HEK293T (cell line): ENCODE measurements at regions not wholly inside any gene's neighbourhood (a gene's known extent, or its start where the extent isn't known, plus 50 kb on each side); places are given as distances from the start of the nearest gene placed in this dataset.

Source experiments
- CTCF ChIA-PET: fragments of 350-600 bp; formaldehyde crosslinking; extraction: SDS; loops from one replicate; lab custom pipeline; 2021; ENCODE audit warnings: antibody characterized with exemption, inconsistent platforms; lab: Yijun Ruan, JAX
- POLR2A ChIA-PET: fragments of 350-600 bp; formaldehyde crosslinking; extraction: SDS; loops from one replicate; lab custom pipeline; 2020; ENCODE audit warnings: antibody characterized with exemption, inconsistent platforms; lab: Yijun Ruan, JAX
- DNase-seq: peaks from one replicate; pipeline ENCODE4 v3.0.0; 2012; ENCODE audit warnings: mixed read lengths; ENCODE audit errors: extremely low spot score
- ARNT ChIP-seq: fragments of 450-650 bp; IDR thresholded peaks from 2 replicates; pipeline ENCODE4 v1.6.1; 2017; ENCODE audit warnings: mild to moderate bottlenecking
- BHLHE40 ChIP-seq: fragments of 450-650 bp; IDR thresholded peaks from 2 replicates; pipeline ENCODE4 v1.6.1; 2016; ENCODE audit warnings: mild to moderate bottlenecking, moderate library complexity, borderline replicate concordance
- CTBP1 ChIP-seq: fragments of 450-650 bp; IDR thresholded peaks from 2 replicates; pipeline ENCODE4 v1.6.1; 2016; ENCODE audit warnings: borderline replicate concordance
- ELF4 ChIP-seq: fragments of 450-650 bp; IDR thresholded peaks from 2 replicates; pipeline ENCODE4 v1.6.1; 2017; ENCODE audit warnings: antibody characterized with exemption
- FOXA1 ChIP-seq: fragments of 450-650 bp; IDR thresholded peaks from 2 replicates; pipeline ENCODE4 v1.6.1; 2016; ENCODE audit warnings: mild to moderate bottlenecking
- FOXK2 ChIP-seq: fragments of 450-650 bp; IDR thresholded peaks from 2 replicates; pipeline ENCODE4 v1.6.1; 2016; ENCODE audit warnings: mild to moderate bottlenecking
- FOXM1 ChIP-seq: fragments of 450-650 bp; IDR thresholded peaks from 2 replicates; pipeline ENCODE4 v1.6.1; 2017; ENCODE audit warnings: mild to moderate bottlenecking, borderline replicate concordance
- HDGF ChIP-seq: fragments of 450-650 bp; IDR thresholded peaks from 2 replicates; pipeline ENCODE4 v1.6.1; 2017; ENCODE audit warnings: antibody characterized with exemption, borderline replicate concordance
- L3MBTL2 ChIP-seq: fragments of 450-650 bp; conservative IDR thresholded peaks from 2 replicates; pipeline ENCODE4 v1.6.1; 2016; ENCODE audit warnings: mild to moderate bottlenecking
- LEF1 ChIP-seq: fragments of 450-650 bp; IDR thresholded peaks from 2 replicates; pipeline ENCODE4 v1.6.1; 2017; ENCODE audit warnings: mild to moderate bottlenecking, borderline replicate concordance
- NFRKB ChIP-seq: fragments of 450-650 bp; IDR thresholded peaks from 2 replicates; pipeline ENCODE4 v1.6.1; 2016; ENCODE audit warnings: mild to moderate bottlenecking, moderate library complexity
- SP1 ChIP-seq: fragments of 450-650 bp; IDR thresholded peaks from 2 replicates; pipeline ENCODE4 v1.6.1; 2017
- SUZ12 ChIP-seq: fragments of 450-650 bp; IDR thresholded peaks from 2 replicates; pipeline ENCODE4 v1.6.1; 2016; ENCODE audit warnings: mild to moderate bottlenecking
- TARDBP ChIP-seq: fragments of 450-650 bp; IDR thresholded peaks from 2 replicates; pipeline ENCODE4 v1.6.1; 2016
- ZNF384 ChIP-seq: fragments of 450-650 bp; IDR thresholded peaks from 2 replicates; pipeline ENCODE4 v1.6.1; 2016
- TF ChIP-seq, protein P1 (sequence below): fragments of 450-650 bp; IDR thresholded peaks from 2 replicates; pipeline ENCODE4 v1.6.1; 2016

GRCh38 chr5:164359260-164360255 lies 854.1 kb downstream of the MAT2B start:
- ChIA-PET POLR2A (interaction anchor here (1.6 kb wide), 1 partner anchor 899 kb away, joined by 3 read pairs; the partner anchor contains the start of gene HMMR), CTCF (no interaction called here)
- DNase-seq: no peak
- TF ChIP-seq TARDBP (no peak), L3MBTL2 (no peak), BHLHE40 (no peak), ARNT (no peak), FOXM1 (no peak), CTBP1 (no peak), FOXK2 (no peak), SP1 (no peak), ELF4 (no peak), ZNF384 (no peak), NFRKB (no peak), LEF1 (no peak), SUZ12 (no peak), HDGF (no peak), FOXA1 (no peak)
- TF ChIP-seq, protein P1, sequence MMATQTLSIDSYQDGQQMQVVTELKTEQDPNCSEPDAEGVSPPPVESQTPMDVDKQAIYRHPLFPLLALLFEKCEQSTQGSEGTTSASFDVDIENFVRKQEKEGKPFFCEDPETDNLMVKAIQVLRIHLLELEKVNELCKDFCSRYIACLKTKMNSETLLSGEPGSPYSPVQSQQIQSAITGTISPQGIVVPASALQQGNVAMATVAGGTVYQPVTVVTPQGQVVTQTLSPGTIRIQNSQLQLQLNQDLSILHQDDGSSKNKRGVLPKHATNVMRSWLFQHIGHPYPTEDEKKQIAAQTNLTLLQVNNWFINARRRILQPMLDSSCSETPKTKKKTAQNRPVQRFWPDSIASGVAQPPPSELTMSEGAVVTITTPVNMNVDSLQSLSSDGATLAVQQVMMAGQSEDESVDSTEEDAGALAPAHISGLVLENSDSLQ: no peak

- TF ChIP-seq CTBP1 (no peak), ZNF384 (no peak), BHLHE40 (no peak), ARNT (no peak), LEF1 (no peak), SP1 (no peak), FOXA1 (no peak), TARDBP (no peak), ELF4 (no peak), SUZ12 (no peak), L3MBTL2 (no peak), HDGF (no peak), FOXM1 (no peak), FOXK2 (no peak), NFRKB (no peak)
- TF ChIP-seq, protein P1: no peak
- POLR2A ChIA-PET: interaction anchor here (1.6 kb wide), 1 partner anchor 900 kb away, joined by 3 read pairs; the partner anchor contains the start of gene HMMR
- DNase-seq: no peak
- CTCF ChIA-PET: no interaction called here
These were observed 855.2 kb downstream of the MAT2B start for GRCh38 chr5:164360589-164360988.

DNA sequence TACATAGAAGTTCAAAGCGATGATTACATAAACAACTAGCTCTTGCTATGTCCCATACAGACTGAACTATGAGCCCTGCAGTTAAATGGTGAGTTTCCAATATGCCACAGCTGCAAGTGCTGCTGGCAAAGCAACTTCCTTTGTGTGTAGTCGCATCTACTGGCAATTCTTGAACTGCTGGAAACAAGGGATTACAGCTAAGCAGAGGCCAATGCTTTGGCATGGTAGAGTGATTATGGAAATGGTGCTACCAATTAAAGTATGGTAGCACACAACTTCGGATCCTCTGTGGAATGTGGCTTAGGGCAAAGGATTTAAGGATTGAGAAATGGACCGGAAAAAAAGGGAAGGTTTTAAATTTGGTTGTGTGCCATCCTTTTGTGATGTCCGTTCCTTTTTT lies 856.6 kb downstream of the MAT2B start:
- TF ChIP-seq SUZ12 (no peak), HDGF (no peak), TARDBP (no peak), SP1 (no peak), ARNT (no peak), LEF1 (no peak), CTBP1 (no peak), FOXA1 (no peak), ZNF384 (no peak), NFRKB (no peak), ELF4 (no peak), FOXK2 (no peak), BHLHE40 (no peak), FOXM1 (no peak)
- TF ChIP-seq, protein P1: no peak
- POLR2A ChIA-PET: no interaction called here
- CTCF ChIA-PET: no interaction called here
- no peak for DNase-seq

DNA sequence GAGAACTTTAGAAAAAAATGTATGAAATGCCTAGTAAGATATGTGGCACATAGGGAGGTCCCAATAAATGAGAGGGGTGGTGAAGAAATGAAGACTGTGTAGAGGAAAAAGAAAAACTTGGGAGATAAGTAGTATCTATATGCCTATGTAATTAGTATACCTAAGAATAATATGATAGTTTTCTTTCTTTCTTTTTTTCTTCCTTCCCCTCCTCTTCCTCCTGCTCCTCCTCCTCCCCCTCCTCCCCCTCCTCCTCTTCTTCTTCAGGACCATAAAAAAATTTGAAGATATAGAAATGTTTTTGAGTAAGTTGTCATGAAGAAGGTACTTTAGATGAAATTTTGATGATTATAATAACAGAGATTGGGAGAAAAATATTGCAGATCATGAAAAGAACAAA lies 857.4 kb downstream of the MAT2B start:
- no peak for DNase-seq
- TF ChIP-seq ELF4 (no peak), TARDBP (no peak), ZNF384 (no peak), HDGF (no peak), FOXK2 (no peak), FOXM1 (no peak), SUZ12 (no peak), SP1 (no peak)
- TF ChIP-seq, protein P1: no peak
- POLR2A ChIA-PET: no interaction called here
- CTCF ChIA-PET: no interaction called here
